Endothelial cell of umbilical vein (primary cell): ENCODE measurements at regions not wholly inside any gene's neighbourhood (a gene's known extent, or its start where the extent isn't known, plus 50 kb on each side); places are given as distances from the start of the nearest gene placed in this dataset.

Experiments
- BruUV-seq: library from RNA; stranded (reverse); fragments of 400-500 nt; replicated peaks from 2 replicates; lab custom pipeline; 2021; lab: Mats Ljungman, UMichigan
- CTCF ChIA-PET: fragments of 300-600, 350-600 bp; sonication (Branson Sonifier 250); formaldehyde crosslinking; loops from one replicate; lab custom pipeline; 2021; ENCODE audit warnings: antibody characterized with exemption, inconsistent platforms; lab: Charles Lee
- POLR2A ChIA-PET: fragments of 300-600, 350-600 bp; sonication (Branson Sonifier 250); formaldehyde crosslinking; loops from one replicate; lab custom pipeline; 2021; ENCODE audit warnings: antibody characterized with exemption, inconsistent platforms; lab: Charles Lee
- DNase-seq: peaks from one replicate; pipeline ENCODE4 v3.0.0-alpha.2; 2011; ENCODE audit warnings: low read depth, low spot score
- FAIRE-seq: peaks from 2 replicates; lab custom pipeline; 2011; peaks lifted over from hg19 to GRCh38; lab: Jason Lieb, UNC
- H2AFZ ChIP-seq: 2 replicates; pipeline ENCODE4 v1.6.0; 2012; ENCODE audit warnings: low read depth, low read length, control low read depth, inconsistent platforms
- H3K27ac ChIP-seq: 2 replicates; pipeline ENCODE4 v1.5.1; 2011; ENCODE audit warnings: low read depth, mild to moderate bottlenecking, control low read depth, low read length, moderate library complexity; ENCODE audit not compliant: insufficient read depth
- H3K27me3 ChIP-seq, 2 experiments: 2 replicates each; pipeline versions ENCODE4 v1.6.0 to v1.6.1; 2011; ENCODE audit warnings: low read length in 2 of 2, mixed read lengths in 1 of 2; ENCODE audit not compliant: control insufficient read depth in 2 of 2, insufficient read depth in 2 of 2
- H3K36me3 ChIP-seq, 2 experiments: 2 replicates in 1 of 2; 3 replicates in 1 of 2; pipeline ENCODE4 v1.5.1; 2011; ENCODE audit warnings: low read length in 2 of 2, mild to moderate bottlenecking in 1 of 2, moderate library complexity in 1 of 2; ENCODE audit not compliant: control insufficient read depth in 2 of 2, insufficient read depth in 2 of 2; ENCODE audit errors: extremely low read depth in 1 of 2
- H3K4me1 ChIP-seq: 3 replicates; pipeline ENCODE4 v1.5.1; 2011; ENCODE audit warnings: mild to moderate bottlenecking, low read length; ENCODE audit not compliant: control insufficient read depth, insufficient read depth; ENCODE audit errors: extremely low read depth
- H3K4me2 ChIP-seq: 2 replicates; pipeline ENCODE4 v1.6.1; 2011; ENCODE audit warnings: low read length, control low read depth, mixed read lengths; ENCODE audit not compliant: insufficient read depth
- H3K4me3 ChIP-seq, 3 experiments: fragments of 200-600 bp in 1 of 3; sonication (generic), shearing (Covaris generic) in 1 of 3; replicated peaks in 1 of 3; 2 replicates each; pipeline ENCODE4 v1.5.1; 2011 to 2016; ENCODE audit warnings: control low read depth in 3 of 3, low read length in 3 of 3, mild to moderate bottlenecking in 2 of 3, inconsistent platforms in 1 of 3, low read depth in 1 of 3, moderate library complexity in 1 of 3; ENCODE audit not compliant: insufficient read depth in 1 of 3
- H3K79me2 ChIP-seq: 2 replicates; pipeline ENCODE4 v1.6.0; 2012; ENCODE audit warnings: low read length, inconsistent platforms; ENCODE audit not compliant: control insufficient read depth, insufficient read depth
- H3K9ac ChIP-seq: replicated peaks from 2 replicates; pipeline ENCODE3; 2011; ENCODE audit warnings: low read length, control low read depth; ENCODE audit not compliant: insufficient read depth; ENCODE audit errors: extremely low read depth
- H3K9me1 ChIP-seq: replicated peaks from 3 replicates; pipeline ENCODE4 v1.6.0; 2011; ENCODE audit warnings: mild to moderate bottlenecking, low read length; ENCODE audit not compliant: control insufficient read depth, insufficient read depth; ENCODE audit errors: extremely low read depth
- H3K9me3 ChIP-seq: replicated peaks from 2 replicates; pipeline ENCODE4 v1.5.1; 2012; ENCODE audit warnings: low read length, inconsistent platforms; ENCODE audit not compliant: control insufficient read depth, insufficient read depth
- H4K20me1 ChIP-seq: replicated peaks from 2 replicates; pipeline ENCODE3; 2011; ENCODE audit warnings: mild to moderate bottlenecking, low read length; ENCODE audit not compliant: control insufficient read depth, insufficient read depth; ENCODE audit errors: extremely low read depth
- EZH2 ChIP-seq: IDR thresholded peaks from 2 replicates; pipeline ENCODE4 v1.6.1; 2012; ENCODE audit warnings: borderline replicate concordance, low read depth, mild to moderate bottlenecking, moderate library complexity, low read length, inconsistent platforms; ENCODE audit not compliant: severe bottlenecking
- FOS ChIP-seq: IDR thresholded peaks from 2 replicates; pipeline ENCODE4 v1.6.1; 2011; ENCODE audit warnings: mild to moderate bottlenecking, low read length, moderate library complexity, borderline replicate concordance; ENCODE audit not compliant: insufficient read depth
- GATA2 ChIP-seq: IDR thresholded peaks from 2 replicates; pipeline ENCODE4 v1.7.0; 2011; ENCODE audit warnings: low read depth, mild to moderate bottlenecking, moderate library complexity, mixed read lengths, low read length; ENCODE audit not compliant: insufficient read length, insufficient read depth
- JUN ChIP-seq: IDR thresholded peaks from 2 replicates; pipeline ENCODE4 v1.6.1; 2011; ENCODE audit warnings: borderline replicate concordance, low read depth; ENCODE audit not compliant: insufficient read length, insufficient read depth
- MAX ChIP-seq: IDR thresholded peaks from 2 replicates; pipeline ENCODE4 v1.6.1; 2011; ENCODE audit not compliant: insufficient read depth, insufficient read length
- MYC ChIP-seq: IDR thresholded peaks from one replicate; pipeline ENCODE4 v1.6.1; 2011; ENCODE audit warnings: mild to moderate bottlenecking, low read depth, low read length
- POLR2A ChIP-seq: IDR thresholded peaks from 2 replicates; pipeline ENCODE4 v1.6.1; 2012; ENCODE audit warnings: low read depth, mild to moderate bottlenecking, control low read depth, low read length
- POLR2AphosphoS5 ChIP-seq: IDR thresholded peaks from 2 replicates; pipeline ENCODE4 v1.6.1; 2012; ENCODE audit warnings: low read depth, mild to moderate bottlenecking, control low read depth, low read length, moderate library complexity; ENCODE audit not compliant: insufficient read depth
- dilution Hi-C: fragments of 300-500 bp; cut with MboI; formaldehyde crosslinking; loops from one replicate; pipeline ENCODE4 v1.15.0; 2019; ENCODE audit warnings: low sequenced_read_pairs; ENCODE audit not compliant: extremely low pct_ligation_motif_present
- intact Hi-C: fragments of 100-400 bp; cut with micrococcal nuclease; formaldehyde crosslinking; loops from one replicate; pipeline ENCODE4 v1.10.0; 2022
- TF ChIP-seq, protein P1 (sequence below), 2 donors: IDR thresholded peaks; 1 replicate in 1 of 2; 2 replicates in 1 of 2; pipeline ENCODE4 v1.5.1; 2011; ENCODE audit warnings: low read length in 2 of 2, mild to moderate bottlenecking in 2 of 2, moderate library complexity in 2 of 2, control low read depth in 1 of 2, inconsistent platforms in 1 of 2, low read depth in 1 of 2; ENCODE audit not compliant: insufficient read depth in 1 of 2; ENCODE audit errors: extremely low read depth in 1 of 2

- no peak overlapping the region for H3K9ac ChIP-seq
- H3K27me3 ChIP-seq = no peaks in the 10 kb centered on the region
- POLR2A ChIA-PET = no interaction called here
- DNase-seq = no peak
- no peak overlapping the region for H3K4me2 ChIP-seq
- H3K9me1 ChIP-seq = no peaks in the 10 kb centered on the region
- BruUV-seq = no TSS peak
- no peak overlapping the region for H2AFZ ChIP-seq
- no peaks in the 10 kb centered on the region for H3K4me1 ChIP-seq
- dilution Hi-C loops = no loop called here
- no peaks in the 10 kb centered on the region for H3K9me3 ChIP-seq
- H4K20me1 ChIP-seq = no peaks in the 10 kb centered on the region
- H3K79me2 ChIP-seq = no peaks in the 10 kb centered on the region
- H3K36me3 ChIP-seq = no peaks in the 10 kb centered on the region
- intact Hi-C loops = no loop called here
- FAIRE-seq = no peak
- CTCF ChIA-PET = no interaction called here
- no peak overlapping the region for H3K27ac ChIP-seq
- H3K4me3 ChIP-seq = no peak overlapping the region
- TF ChIP-seq EZH2 = no peak
- no peak for TF ChIP-seq POLR2AphosphoS5
- TF ChIP-seq MAX = no peak
- no peak for TF ChIP-seq FOS
- TF ChIP-seq JUN = no peak
- TF ChIP-seq, protein P1, sequence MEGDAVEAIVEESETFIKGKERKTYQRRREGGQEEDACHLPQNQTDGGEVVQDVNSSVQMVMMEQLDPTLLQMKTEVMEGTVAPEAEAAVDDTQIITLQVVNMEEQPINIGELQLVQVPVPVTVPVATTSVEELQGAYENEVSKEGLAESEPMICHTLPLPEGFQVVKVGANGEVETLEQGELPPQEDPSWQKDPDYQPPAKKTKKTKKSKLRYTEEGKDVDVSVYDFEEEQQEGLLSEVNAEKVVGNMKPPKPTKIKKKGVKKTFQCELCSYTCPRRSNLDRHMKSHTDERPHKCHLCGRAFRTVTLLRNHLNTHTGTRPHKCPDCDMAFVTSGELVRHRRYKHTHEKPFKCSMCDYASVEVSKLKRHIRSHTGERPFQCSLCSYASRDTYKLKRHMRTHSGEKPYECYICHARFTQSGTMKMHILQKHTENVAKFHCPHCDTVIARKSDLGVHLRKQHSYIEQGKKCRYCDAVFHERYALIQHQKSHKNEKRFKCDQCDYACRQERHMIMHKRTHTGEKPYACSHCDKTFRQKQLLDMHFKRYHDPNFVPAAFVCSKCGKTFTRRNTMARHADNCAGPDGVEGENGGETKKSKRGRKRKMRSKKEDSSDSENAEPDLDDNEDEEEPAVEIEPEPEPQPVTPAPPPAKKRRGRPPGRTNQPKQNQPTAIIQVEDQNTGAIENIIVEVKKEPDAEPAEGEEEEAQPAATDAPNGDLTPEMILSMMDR (IDR thresholded peaks at IDR 0.05; ENCODE audit: extremely low read depth in 1 of 2, insufficient read depth in 1 of 2, low read depth in 1 of 2, low read length in 2 of 2) = no peak
- no peak for TF ChIP-seq POLR2A
- no peak for TF ChIP-seq MYC
- TF ChIP-seq GATA2 = no peak
These were observed 281.8 kb upstream of the CRBN start for GRCh38 chr3:3461317-3461716.
